ENCODE measurements at regions not wholly inside any gene's neighbourhood (a gene's known extent, or its start where the extent isn't known, plus 50 kb on each side); places are given as distances from the start of the nearest gene placed in this dataset.

GRCh38 chr13:78198821-78199220 is 280.2 kb upstream of the EDNRB start:
- intact Hi-C loops (cut with micrococcal nuclease), result no loop called here
- H3K4me2 ChIP-seq (ENCODE audit: insufficient read depth, low read length), result no peak overlapping the region

More at GRCh38 chr13:78198821-78199220, 280.2 kb upstream of the EDNRB start:
- Histone ChIP-seq H3K27ac (ENCODE audit: insufficient read depth, low read depth, low read length) (no peak overlapping the region), H3K9ac (replicated peaks; ENCODE audit: extremely low read depth, insufficient read depth, low read length) (no peak overlapping the region), H4K20me1 (replicated peaks; ENCODE audit: control insufficient read depth, extremely low read depth, insufficient read depth, low read length) (no peaks in the 10 kb centered on the region), H3K9me1 (replicated peaks; ENCODE audit: control insufficient read depth, extremely low read depth, insufficient read depth, low read length) (no peaks in the 10 kb centered on the region), H2AFZ (ENCODE audit: low read depth, low read length) (no peak overlapping the region), H3K4me1 (ENCODE audit: control insufficient read depth, extremely low read depth, insufficient read depth, low read length) (no peaks in the 10 kb centered on the region), H3K36me3 (ENCODE audit: control insufficient read depth in 2 of 2, extremely low read depth in 1 of 2, insufficient read depth in 2 of 2, low read length in 2 of 2) (no peaks in the 10 kb centered on the region), H3K9me3 (replicated peaks; ENCODE audit: control insufficient read depth, insufficient read depth, low read length) (no peaks in the 10 kb centered on the region), H3K4me3 (replicated peaks in 1 of 3; ENCODE audit: insufficient read depth in 1 of 3, low read depth in 1 of 3, low read length in 3 of 3) (no peak overlapping the region), H3K27me3 (ENCODE audit: control insufficient read depth in 2 of 2, insufficient read depth in 2 of 2, low read length in 2 of 2) (peaks cover 2 to 3% of the 10 kb centered on the region in 2 experiments), H3K79me2 (ENCODE audit: control insufficient read depth, insufficient read depth, low read length) (no peaks in the 10 kb centered on the region)
- ChIA-PET POLR2A (no interaction called here), CTCF (no interaction called here)
- DNase-seq (ENCODE audit: low read depth, low spot score) (no peak), FAIRE-seq (no peak)
- TF ChIP-seq FOS (IDR thresholded peaks at IDR 0.05; ENCODE audit: borderline replicate concordance, insufficient read depth, low read length), result no peak
- no peak for TF ChIP-seq MYC (IDR thresholded peaks at IDR 0.05; ENCODE audit: low read depth, low read length)
- no peak for TF ChIP-seq EZH2 (IDR thresholded peaks at IDR 0.05; ENCODE audit: borderline replicate concordance, low read depth, low read length, severe bottlenecking)
- TF ChIP-seq GATA2 (IDR thresholded peaks at IDR 0.05; ENCODE audit: insufficient read depth, insufficient read length, low read depth, low read length), result no peak
- TF ChIP-seq CTCF (IDR thresholded peaks at IDR 0.05; ENCODE audit: extremely low read depth in 1 of 2, insufficient read depth in 1 of 2, low read depth in 1 of 2, low read length in 2 of 2), result no peak
- no peak for TF ChIP-seq JUN (IDR thresholded peaks at IDR 0.05; ENCODE audit: borderline replicate concordance, insufficient read depth, insufficient read length, low read depth)
- TF ChIP-seq MAX (IDR thresholded peaks at IDR 0.05; ENCODE audit: insufficient read depth, insufficient read length), result no peak
- TF ChIP-seq POLR2A (IDR thresholded peaks at IDR 0.05; ENCODE audit: low read depth, low read length), result no peak
- TF ChIP-seq POLR2AphosphoS5 (IDR thresholded peaks at IDR 0.05; ENCODE audit: insufficient read depth, low read depth, low read length), result no peak
- BruUV-seq (replicated peaks), result no TSS peak
- dilution Hi-C loops (cut with MboI; ENCODE audit: extremely low pct_ligation_motif_present, low sequenced_read_pairs), result no loop called here
